Right lobe of liver (tissue), 6 donors: ENCODE measurements at regions not wholly inside any gene's neighbourhood (a gene's known extent, or its start where the extent isn't known, plus 50 kb on each side); places are given as distances from the start of the nearest gene placed in this dataset.

Experiments
- ATAC-seq, 4 donors: fragments of 200-7000 bp; cut with Tn5 transposase; one replicate each; pipeline ENCODE4 v1.9.1; 2020; ENCODE audit warnings: mild to moderate bottlenecking in 4 of 4, moderate library complexity in 4 of 4
- DNase-seq, 3 donors: peaks; one replicate each; pipeline ENCODE4 v3.0.0-alpha.2; 2020
- H3K27ac ChIP-seq, 3 donors: fragments of 200-600 bp; one replicate each; pipeline ENCODE4 v1.8.0; 2022
- H3K27me3 ChIP-seq, 2 donors: fragments of 200-600 bp; one replicate each; pipeline ENCODE4 v1.8.0; 2022
- H3K36me3 ChIP-seq, 4 donors: fragments of 200-600 bp; sonication (generic) in 1 of 4; one replicate each; pipeline versions ENCODE4 v1.5.1 to v1.8.0; 2017 to 2022; ENCODE audit warnings: control low read depth in 1 of 4
- H3K4me1 ChIP-seq, 4 donors: fragments of 200-600 bp; sonication (generic) in 1 of 4; one replicate each; pipeline versions ENCODE4 v1.5.1 to v1.8.0; 2017 to 2022; ENCODE audit warnings: control low read depth in 1 of 4
- H3K4me3 ChIP-seq, 3 donors: fragments of 200-600 bp; one replicate each; pipeline ENCODE4 v1.8.0; 2022
- H3K9me3 ChIP-seq, 4 donors: fragments of 200-600 bp; sonication (generic) in 1 of 4; one replicate each; pipeline versions ENCODE4 v1.5.1 to v1.8.0; 2017 to 2022; ENCODE audit warnings: control low read depth in 1 of 4
- POLR2A ChIP-seq: fragments of 450-650 bp; IDR thresholded peaks from one replicate; pipeline ENCODE4 v1.6.1; 2017; ENCODE audit warnings: antibody characterized with exemption, mild to moderate bottlenecking
- WGBS: methylation state at CpG from one replicate; pipeline ENCODE4 v1.1.6; 2018; ENCODE audit warnings: low coverage, low lambda C conversion rate; ENCODE audit not compliant: insufficient coverage; ENCODE audit errors: missing lambda C conversion rate; 5-methylcytosine and 5-hydroxymethylcytosine counted together
- intact Hi-C, 2 donors: fragments of 100-400 bp; cut with DNase I; formaldehyde crosslinking; loops; one replicate each; pipeline versions ENCODE4 v1.11.2 to v1.14.1; 2022
- TF ChIP-seq, protein P1 (sequence below), 4 donors: fragments of 200-600 bp in 3 of 4; fragments of 450-650 bp in 1 of 4; IDR thresholded peaks; one replicate each; pipeline versions ENCODE4 v1.5.1 to v1.8.0; 2016 to 2022; ENCODE audit warnings: antibody characterized with exemption in 4 of 4, mild to moderate bottlenecking in 2 of 4
- donor health status: DM: no; HTN: yes; CAD: no.
- donor health status: DM: no; HTN: no; CAD: no.
- donor health status: DM: no; HTN: no; CAD: no.
- donor health status: DM: no; HTN: yes; CAD: no.
- donor health status: DM: no; HTN: yes; CAD: no.

DNA sequence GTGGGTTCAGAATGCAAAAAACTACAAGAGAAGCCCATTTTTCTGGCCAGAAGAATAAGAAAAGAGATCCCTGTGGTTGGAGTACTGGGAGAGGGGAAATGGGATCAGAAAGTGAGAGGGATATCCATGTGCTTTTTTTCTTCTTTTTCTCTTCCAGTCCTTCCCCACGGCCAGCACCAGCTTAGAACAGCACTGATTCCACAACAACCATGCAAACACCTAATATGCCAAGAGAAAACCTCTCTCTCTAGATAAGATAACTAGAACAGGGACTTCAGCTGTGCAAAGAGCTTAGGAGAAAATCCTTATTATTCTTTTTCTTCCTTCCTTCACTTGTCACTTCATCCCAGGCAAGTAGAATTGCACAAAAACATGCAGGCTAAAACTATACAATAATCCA is 83.5 kb downstream of the ELAPOR2 start:
- intact Hi-C loops: no loop called here
- TF ChIP-seq, protein P1, sequence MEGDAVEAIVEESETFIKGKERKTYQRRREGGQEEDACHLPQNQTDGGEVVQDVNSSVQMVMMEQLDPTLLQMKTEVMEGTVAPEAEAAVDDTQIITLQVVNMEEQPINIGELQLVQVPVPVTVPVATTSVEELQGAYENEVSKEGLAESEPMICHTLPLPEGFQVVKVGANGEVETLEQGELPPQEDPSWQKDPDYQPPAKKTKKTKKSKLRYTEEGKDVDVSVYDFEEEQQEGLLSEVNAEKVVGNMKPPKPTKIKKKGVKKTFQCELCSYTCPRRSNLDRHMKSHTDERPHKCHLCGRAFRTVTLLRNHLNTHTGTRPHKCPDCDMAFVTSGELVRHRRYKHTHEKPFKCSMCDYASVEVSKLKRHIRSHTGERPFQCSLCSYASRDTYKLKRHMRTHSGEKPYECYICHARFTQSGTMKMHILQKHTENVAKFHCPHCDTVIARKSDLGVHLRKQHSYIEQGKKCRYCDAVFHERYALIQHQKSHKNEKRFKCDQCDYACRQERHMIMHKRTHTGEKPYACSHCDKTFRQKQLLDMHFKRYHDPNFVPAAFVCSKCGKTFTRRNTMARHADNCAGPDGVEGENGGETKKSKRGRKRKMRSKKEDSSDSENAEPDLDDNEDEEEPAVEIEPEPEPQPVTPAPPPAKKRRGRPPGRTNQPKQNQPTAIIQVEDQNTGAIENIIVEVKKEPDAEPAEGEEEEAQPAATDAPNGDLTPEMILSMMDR (IDR thresholded peaks at IDR 0.05): no peak
- no peak for TF ChIP-seq POLR2A
- H3K4me1 ChIP-seq: no peaks in the 10 kb centered on the region
- 0% methylated on average over 1 of the region's 1 CpG for WGBS
- DNase-seq: no peak
- no peak for ATAC-seq
- no peak overlapping the region for H3K27ac ChIP-seq
- no peaks in the 10 kb centered on the region for H3K9me3 ChIP-seq
- H3K27me3 ChIP-seq: no peaks in the 10 kb centered on the region
- no peaks in the 10 kb centered on the region for H3K36me3 ChIP-seq
- H3K4me3 ChIP-seq: no peak overlapping the region

DNA sequence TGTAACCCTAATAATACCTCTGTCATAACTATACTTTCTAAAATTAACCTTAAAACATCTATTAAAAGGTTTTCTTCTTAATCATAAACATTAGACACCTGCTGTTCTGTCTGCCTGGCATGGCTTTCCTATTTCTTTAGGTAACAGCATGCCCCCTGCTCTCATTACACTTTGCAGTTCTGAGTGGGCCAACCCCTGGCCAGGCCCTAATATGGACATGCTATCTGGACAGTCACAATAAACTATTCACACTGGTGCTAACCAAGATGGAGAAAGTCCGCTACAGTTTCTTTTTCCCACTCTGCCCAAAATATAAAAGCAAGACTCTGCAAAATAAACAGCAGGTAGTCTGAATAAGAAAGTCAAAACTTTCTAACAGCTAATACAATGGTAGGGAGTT is 84.0 kb downstream of the ELAPOR2 start:
- Histone ChIP-seq H3K27me3 (no peaks in the 10 kb centered on the region), H3K36me3 (no peaks in the 10 kb centered on the region), H3K9me3 (no peaks in the 10 kb centered on the region), H3K27ac (no peak overlapping the region), H3K4me1 (no peaks in the 10 kb centered on the region), H3K4me3 (no peak overlapping the region)
- no peak for ATAC-seq
- WGBS: 67% methylated on average over 1 of the region's 1 CpG
- TF ChIP-seq, protein P1 (IDR thresholded peaks at IDR 0.05): no peak
- no peak for TF ChIP-seq POLR2A
- intact Hi-C loops: no loop called here
- no peak for DNase-seq

GRCh38 chr7:86972072-86972471 is 87.4 kb downstream of the ELAPOR2 start:
- H3K27me3 ChIP-seq: no peaks in the 10 kb centered on the region
- no peaks in the 10 kb centered on the region for H3K4me1 ChIP-seq
- intact Hi-C loops: no loop called here
- no peak overlapping the region for H3K27ac ChIP-seq
- no peaks in the 10 kb centered on the region for H3K36me3 ChIP-seq
- no peak overlapping the region for H3K4me3 ChIP-seq
- WGBS: 75% methylated on average over 2 of the region's 2 CpGs
- no peaks in the 10 kb centered on the region for H3K9me3 ChIP-seq
- DNase-seq: no peak
- TF ChIP-seq POLR2A: no peak
- TF ChIP-seq, protein P1 (IDR thresholded peaks at IDR 0.05): no peak
- no peak for ATAC-seq

GRCh38 chr7:86970986-86971385 is 88.5 kb downstream of the ELAPOR2 start:
- no peak overlapping the region for H3K4me3 ChIP-seq
- DNase-seq (no peak), ATAC-seq (no peak)
- no peak overlapping the region for H3K27ac ChIP-seq
- no peaks in the 10 kb centered on the region for H3K27me3 ChIP-seq
- intact Hi-C loops: no loop called here
- H3K9me3 ChIP-seq: no peaks in the 10 kb centered on the region
- no peak for TF ChIP-seq POLR2A
- no peaks in the 10 kb centered on the region for H3K4me1 ChIP-seq
- H3K36me3 ChIP-seq: no peaks in the 10 kb centered on the region
- WGBS: 60% methylated on average over 2 of the region's 2 CpGs

DNA sequence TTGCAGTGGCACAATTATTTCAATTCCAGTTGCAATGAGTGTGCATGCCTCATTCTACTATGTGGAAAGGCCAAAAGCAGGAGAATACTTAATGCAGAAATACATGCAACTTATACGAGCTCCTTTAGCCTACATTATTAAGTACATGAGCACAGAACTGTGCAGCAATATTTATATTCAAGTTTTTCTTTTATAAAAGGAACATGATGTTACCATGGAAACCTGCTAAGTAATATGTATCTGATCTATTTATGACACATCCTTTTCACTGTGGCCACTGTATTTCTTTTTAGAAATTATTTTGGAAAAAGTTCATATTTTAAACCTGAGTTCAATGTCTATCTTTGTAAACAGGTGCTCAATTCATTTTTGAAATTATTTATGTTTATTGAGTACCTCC is 88.9 kb downstream of the ELAPOR2 start:
- no peaks in the 10 kb centered on the region for H3K27me3 ChIP-seq
- intact Hi-C loops: no loop called here
- H3K4me3 ChIP-seq: no peak overlapping the region
- H3K36me3 ChIP-seq: no peaks in the 10 kb centered on the region
- ATAC-seq: no peak
- WGBS: 25% methylated on average over 1 of the region's 1 CpG
- no peak overlapping the region for H3K27ac ChIP-seq
- no peak for DNase-seq
- no peak for TF ChIP-seq POLR2A
- TF ChIP-seq, protein P1 (IDR thresholded peaks at IDR 0.05): no peak
- no peaks in the 10 kb centered on the region for H3K4me1 ChIP-seq
- no peaks in the 10 kb centered on the region for H3K9me3 ChIP-seq
